A673 (cell line): ENCODE measurements at regions not wholly inside any gene's neighbourhood (a gene's known extent, or its start where the extent isn't known, plus 50 kb on each side); places are given as distances from the start of the nearest gene placed in this dataset.

Source experiments
- EZH2 ChIP-seq: fragments of 200-600 bp; sonication (generic); IDR thresholded peaks from 2 replicates; pipeline ENCODE4 v1.6.1; 2017; ENCODE audit warnings: borderline replicate concordance, low read depth, mild to moderate bottlenecking, mixed read lengths, antibody characterized with exemption, low read length; ENCODE audit not compliant: poor library complexity, severe bottlenecking
- TF ChIP-seq, protein P1 (sequence below): fragments of 300-800, 200-600 bp; sonication (generic); conservative IDR thresholded peaks from 2 replicates; pipeline ENCODE4 v1.5.1; 2017; ENCODE audit warnings: low read depth, mild to moderate bottlenecking, antibody characterized with exemption, low read length, moderate library complexity, mixed read lengths

DNA sequence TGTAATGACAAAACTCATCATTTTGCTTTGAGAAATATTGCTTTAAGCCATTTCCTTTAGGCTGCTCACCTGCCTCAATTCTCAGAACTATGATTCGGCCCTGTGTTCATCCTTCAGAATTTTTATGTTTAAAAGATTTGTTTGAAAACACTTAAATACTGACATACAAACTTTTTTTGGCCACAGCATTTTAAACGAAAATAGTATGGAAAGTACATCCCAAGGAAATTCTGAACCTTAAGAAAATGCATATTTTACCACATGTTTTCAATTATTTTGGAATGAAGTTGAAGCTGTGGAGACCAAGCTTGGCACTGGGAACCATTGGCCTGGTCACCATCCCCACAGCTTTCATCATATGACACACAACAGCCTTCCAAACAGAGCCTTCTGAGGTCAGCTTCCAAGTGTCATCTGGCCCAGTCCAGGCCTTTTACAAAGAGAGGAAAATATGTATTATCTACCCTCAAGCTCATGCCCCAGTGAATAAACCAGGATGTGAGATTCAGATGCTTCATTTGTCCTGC, 83.3 kb downstream of the SOD2 start:
- TF ChIP-seq, protein P1, sequence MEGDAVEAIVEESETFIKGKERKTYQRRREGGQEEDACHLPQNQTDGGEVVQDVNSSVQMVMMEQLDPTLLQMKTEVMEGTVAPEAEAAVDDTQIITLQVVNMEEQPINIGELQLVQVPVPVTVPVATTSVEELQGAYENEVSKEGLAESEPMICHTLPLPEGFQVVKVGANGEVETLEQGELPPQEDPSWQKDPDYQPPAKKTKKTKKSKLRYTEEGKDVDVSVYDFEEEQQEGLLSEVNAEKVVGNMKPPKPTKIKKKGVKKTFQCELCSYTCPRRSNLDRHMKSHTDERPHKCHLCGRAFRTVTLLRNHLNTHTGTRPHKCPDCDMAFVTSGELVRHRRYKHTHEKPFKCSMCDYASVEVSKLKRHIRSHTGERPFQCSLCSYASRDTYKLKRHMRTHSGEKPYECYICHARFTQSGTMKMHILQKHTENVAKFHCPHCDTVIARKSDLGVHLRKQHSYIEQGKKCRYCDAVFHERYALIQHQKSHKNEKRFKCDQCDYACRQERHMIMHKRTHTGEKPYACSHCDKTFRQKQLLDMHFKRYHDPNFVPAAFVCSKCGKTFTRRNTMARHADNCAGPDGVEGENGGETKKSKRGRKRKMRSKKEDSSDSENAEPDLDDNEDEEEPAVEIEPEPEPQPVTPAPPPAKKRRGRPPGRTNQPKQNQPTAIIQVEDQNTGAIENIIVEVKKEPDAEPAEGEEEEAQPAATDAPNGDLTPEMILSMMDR = no peak
- TF ChIP-seq EZH2 = no peak
